Activated gamma-delta T cell treated with anti-CD3 and anti-CD28 coated beads, Interleukin-2, amount 50 U/mL, for 16 hours (primary cell): ENCODE measurements at regions not wholly inside any gene's neighbourhood (a gene's known extent, or its start where the extent isn't known, plus 50 kb on each side); places are given as distances from the start of the nearest gene placed in this dataset.

Experiments used
- DNase-seq: peaks from one replicate; pipeline ENCODE4 v3.0.0-alpha.2; 2020; ENCODE audit warnings: low read depth

DNA sequence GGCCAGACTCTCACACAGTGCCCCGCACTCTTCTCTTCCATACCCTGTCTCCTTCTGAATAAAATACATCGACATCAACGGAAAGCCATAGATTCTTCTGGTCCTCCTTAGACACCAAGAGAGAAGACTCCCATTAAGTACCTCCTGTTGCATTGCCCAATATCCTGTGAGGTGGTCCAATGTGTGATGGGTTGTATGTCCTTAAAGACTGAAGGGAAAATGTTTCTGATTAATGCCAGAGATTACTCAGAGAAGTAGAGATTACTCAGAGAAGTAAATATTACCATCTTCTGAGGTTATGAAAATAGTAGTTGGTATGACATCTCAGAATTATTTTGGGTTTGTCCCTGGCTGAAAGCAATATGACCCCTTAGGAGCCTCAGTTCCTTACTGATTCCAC is 60.8 kb upstream of the GALNT15 start:
- DNase-seq, result no peak

DNA sequence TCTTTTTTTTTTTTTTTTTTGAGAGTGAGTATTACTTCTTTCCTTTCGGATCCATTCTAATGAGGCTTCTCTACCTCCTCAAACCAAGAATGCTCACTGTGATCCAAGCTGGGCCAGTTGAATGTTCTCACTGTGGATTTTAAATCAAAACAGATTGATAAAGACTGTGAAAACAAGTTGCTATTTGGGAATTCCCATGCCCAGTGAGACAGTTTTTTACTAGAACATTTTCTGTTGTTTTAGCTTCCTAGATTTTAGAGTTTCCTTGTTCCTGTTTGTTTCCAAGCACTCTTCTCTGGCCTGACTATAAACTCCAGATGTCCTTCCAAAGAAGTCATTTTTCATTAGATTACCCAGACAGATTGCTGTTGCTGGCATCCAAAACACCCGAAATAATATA is 60.1 kb upstream of the GALNT15 start:
- no peak for DNase-seq

- no peak for DNase-seq
These were observed 59.5 kb upstream of the GALNT15 start for GRCh38 chr3:16114930-16115329.

- DNase-seq, result no peak
These were observed 56.1 kb upstream of the GALNT15 start for GRCh38 chr3:16118396-16118795.

GRCh38 chr3:16119887-16120286 is 54.6 kb upstream of the GALNT15 start:
- no peak for DNase-seq

GRCh38 chr3:16121391-16121790 is 53.1 kb upstream of the GALNT15 start:
- DNase-seq, result no peak

DNA sequence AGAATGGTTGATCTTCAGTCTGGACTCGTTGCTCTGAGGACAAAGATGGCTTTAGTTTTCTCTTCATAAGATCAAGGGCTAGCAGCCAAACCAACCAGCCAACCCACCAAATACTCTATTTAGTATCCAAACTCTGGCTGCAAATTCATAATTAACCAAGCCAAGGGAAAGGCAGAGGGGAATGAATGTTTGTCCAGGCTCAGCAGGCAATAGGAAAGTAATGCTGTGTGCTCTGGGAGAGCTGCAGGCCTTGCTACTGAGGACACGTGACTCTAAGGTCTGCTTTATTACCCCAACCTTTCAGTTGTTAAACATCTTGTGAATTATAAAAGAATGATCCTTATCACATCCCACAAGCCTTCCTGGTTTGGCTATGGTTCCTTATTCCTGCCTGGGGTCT is 52.3 kb upstream of the GALNT15 start:
- DNase-seq, result no peak

GRCh38 chr3:16122661-16123060 is 51.8 kb upstream of the GALNT15 start:
- DNase-seq, result no peak

- no peak for DNase-seq
These were observed 49.8 kb upstream of the GALNT15 start for GRCh38 chr3:16124636-16125035.
